HL-60 (cell line): ENCODE measurements at regions not wholly inside any gene's neighbourhood (a gene's known extent, or its start where the extent isn't known, plus 50 kb on each side); places are given as distances from the start of the nearest gene placed in this dataset.

ENCODE experiments used
- DNase-seq, 2 experiments: peaks; one replicate each; pipeline ENCODE4 v3.0.0-alpha.2; 2010 to 2020; ENCODE audit warnings: low read depth in 1 of 2, low spot score in 1 of 2
- H3K27ac ChIP-seq: fragments of 250-450 bp; sonication (Bioruptor Pico); replicated peaks from 2 replicates; pipeline ENCODE4 v1.5.1; 2020; ENCODE audit warnings: mild to moderate bottlenecking, moderate library complexity
- H3K27me3 ChIP-seq: fragments of 250-450 bp; sonication (Bioruptor Pico); 2 replicates; pipeline ENCODE4 v1.5.1; 2021; ENCODE audit warnings: mild to moderate bottlenecking, moderate library complexity; ENCODE audit not compliant: insufficient read depth, poor library complexity, severe bottlenecking
- H3K4me3 ChIP-seq: replicated peaks from 2 replicates; pipeline ENCODE4 v1.5.1; 2011; ENCODE audit warnings: mild to moderate bottlenecking, control low read depth, low read length; ENCODE audit not compliant: insufficient read depth
- CTCF ChIP-seq: IDR thresholded peaks from one replicate; pipeline ENCODE4 v1.5.1; 2011; ENCODE audit warnings: low read length, control low read depth, inconsistent platforms; ENCODE audit not compliant: insufficient read depth
- GABPA ChIP-seq: IDR thresholded peaks from 2 replicates; pipeline ENCODE4 v1.6.1; 2012; ENCODE audit warnings: low read depth
- POLR2AphosphoS5 ChIP-seq: IDR thresholded peaks from 2 replicates; pipeline ENCODE4 v1.6.1; 2012; ENCODE audit warnings: low read depth
- REST ChIP-seq: IDR thresholded peaks from 2 replicates; pipeline ENCODE4 v1.6.1; 2012; ENCODE audit warnings: low read depth; ENCODE audit not compliant: insufficient replicate concordance
- SPI1 ChIP-seq: IDR thresholded peaks from 2 replicates; pipeline ENCODE4 v1.6.1; 2012; ENCODE audit warnings: low read depth, mild to moderate bottlenecking, borderline replicate concordance

- DNase-seq: no peak
- Histone ChIP-seq H3K4me3 (no peak overlapping the region), H3K27ac (no peak overlapping the region), H3K27me3 (no peaks in the 10 kb centered on the region)
- TF ChIP-seq GABPA (no peak), SPI1 (no peak), REST (no peak), POLR2AphosphoS5 (no peak), CTCF (no peak)
Observed at GRCh38 chr6:131418441-131418840, 154.6 kb upstream of the ARG1 start.

- Histone ChIP-seq H3K27ac (no peak overlapping the region), H3K4me3 (no peak overlapping the region), H3K27me3 (no peaks in the 10 kb centered on the region)
- TF ChIP-seq SPI1 (no peak), POLR2AphosphoS5 (no peak), REST (no peak), GABPA (no peak), CTCF (no peak)
- no peak for DNase-seq
Observed at GRCh38 chr6:131419702-131420101, 153.3 kb upstream of the ARG1 start.

GRCh38 chr6:131424016-131424415, 149.0 kb upstream of the ARG1 start:
- Histone ChIP-seq H3K27ac (no peak overlapping the region), H3K4me3 (no peak overlapping the region), H3K27me3 (no peaks in the 10 kb centered on the region)
- no peak for TF ChIP-seq CTCF
- no peak for TF ChIP-seq SPI1
- TF ChIP-seq POLR2AphosphoS5: no peak
- TF ChIP-seq REST: no peak
- no peak for TF ChIP-seq GABPA
- no peak for DNase-seq
